ENCODE measurements at regions not wholly inside any gene's neighbourhood (a gene's known extent, or its start where the extent isn't known, plus 50 kb on each side); places are given as distances from the start of the nearest gene placed in this dataset.

GRCh38 chr2:20567159-20567925 is 83.6 kb downstream of the HS1BP3 start:
- no peak for DNase-seq (ENCODE audit: extremely low spot score)
- ChIA-PET CTCF (no interaction called here), POLR2A (no interaction called here)
- TF ChIP-seq ARNT (IDR thresholded peaks at IDR 0.05) = no peak
- TF ChIP-seq FOXA1 (IDR thresholded peaks at IDR 0.05) = no peak
- no peak for TF ChIP-seq BHLHE40 (IDR thresholded peaks at IDR 0.05; ENCODE audit: borderline replicate concordance)
- no peak for TF ChIP-seq ELF4 (IDR thresholded peaks at IDR 0.05)
- TF ChIP-seq SP1 (IDR thresholded peaks at IDR 0.05) = no peak
- no peak for TF ChIP-seq NFRKB (IDR thresholded peaks at IDR 0.05)
- TF ChIP-seq L3MBTL2 (conservative IDR thresholded peaks at IDR 0.05) = no peak
- TF ChIP-seq, protein P1, sequence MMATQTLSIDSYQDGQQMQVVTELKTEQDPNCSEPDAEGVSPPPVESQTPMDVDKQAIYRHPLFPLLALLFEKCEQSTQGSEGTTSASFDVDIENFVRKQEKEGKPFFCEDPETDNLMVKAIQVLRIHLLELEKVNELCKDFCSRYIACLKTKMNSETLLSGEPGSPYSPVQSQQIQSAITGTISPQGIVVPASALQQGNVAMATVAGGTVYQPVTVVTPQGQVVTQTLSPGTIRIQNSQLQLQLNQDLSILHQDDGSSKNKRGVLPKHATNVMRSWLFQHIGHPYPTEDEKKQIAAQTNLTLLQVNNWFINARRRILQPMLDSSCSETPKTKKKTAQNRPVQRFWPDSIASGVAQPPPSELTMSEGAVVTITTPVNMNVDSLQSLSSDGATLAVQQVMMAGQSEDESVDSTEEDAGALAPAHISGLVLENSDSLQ (IDR thresholded peaks at IDR 0.05) = no peak
